HG03469 (cell line): ENCODE measurements at regions not wholly inside any gene's neighbourhood (a gene's known extent, or its start where the extent isn't known, plus 50 kb on each side); places are given as distances from the start of the nearest gene placed in this dataset.

Experiments
- ATAC-seq: cut with Tn5 transposase; IDR thresholded peaks from one replicate; pipeline ENCODE4 v1.9.1; 2021; ENCODE audit warnings: mild to moderate bottlenecking, moderate library complexity, moderate number of reproducible peaks; ENCODE audit not compliant: unreplicated experiment

DNA sequence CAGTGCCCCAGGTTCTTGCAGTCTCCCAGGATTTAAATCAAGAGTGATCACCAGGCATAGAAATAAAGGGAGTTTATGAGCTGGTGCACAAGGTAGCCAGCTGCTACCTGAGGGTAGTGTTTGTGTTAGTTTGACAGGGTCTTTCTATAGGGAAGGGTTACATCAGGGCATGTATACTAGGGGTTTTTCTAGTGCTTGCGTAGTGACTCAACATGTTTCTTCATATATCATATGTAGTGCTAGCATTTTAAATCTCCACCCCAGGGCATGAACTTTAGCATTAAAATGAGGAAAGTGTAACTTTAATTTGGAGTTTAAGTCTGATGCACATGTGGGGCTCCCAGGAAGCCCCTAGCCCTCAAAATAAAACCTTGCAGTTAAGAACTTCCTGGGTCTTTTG, 86.5 kb upstream of the TNR start:
- no peak for ATAC-seq

GRCh38 chr1:175826705-175827104, 83.3 kb upstream of the TNR start:
- peak; percentile 67 for ATAC-seq

GRCh38 chr1:175824079-175824478, 80.7 kb upstream of the TNR start:
- ATAC-seq: no peak

- no peak for ATAC-seq
These were observed 80.0 kb upstream of the TNR start for GRCh38 chr1:175823406-175823805.

DNA sequence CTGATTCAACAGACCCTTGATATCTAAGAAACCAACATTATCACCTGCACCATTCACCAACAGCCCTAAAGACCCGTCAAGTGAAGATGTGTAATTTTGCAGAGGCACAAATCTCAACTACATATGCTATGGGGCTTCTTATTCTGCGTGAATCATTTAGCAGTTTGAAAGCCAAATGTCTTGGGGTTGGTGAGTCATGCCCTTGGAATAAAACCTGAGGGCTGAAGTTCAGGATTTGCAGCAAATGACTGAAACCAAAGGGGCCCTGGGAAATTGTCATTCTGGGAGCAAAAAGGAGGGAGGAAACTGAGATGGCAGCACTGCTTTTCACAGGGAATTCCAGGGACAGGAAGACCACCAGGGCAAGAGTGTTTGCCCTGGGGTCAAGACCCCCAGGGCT, 79.2 kb upstream of the TNR start:
- ATAC-seq: no peak

DNA sequence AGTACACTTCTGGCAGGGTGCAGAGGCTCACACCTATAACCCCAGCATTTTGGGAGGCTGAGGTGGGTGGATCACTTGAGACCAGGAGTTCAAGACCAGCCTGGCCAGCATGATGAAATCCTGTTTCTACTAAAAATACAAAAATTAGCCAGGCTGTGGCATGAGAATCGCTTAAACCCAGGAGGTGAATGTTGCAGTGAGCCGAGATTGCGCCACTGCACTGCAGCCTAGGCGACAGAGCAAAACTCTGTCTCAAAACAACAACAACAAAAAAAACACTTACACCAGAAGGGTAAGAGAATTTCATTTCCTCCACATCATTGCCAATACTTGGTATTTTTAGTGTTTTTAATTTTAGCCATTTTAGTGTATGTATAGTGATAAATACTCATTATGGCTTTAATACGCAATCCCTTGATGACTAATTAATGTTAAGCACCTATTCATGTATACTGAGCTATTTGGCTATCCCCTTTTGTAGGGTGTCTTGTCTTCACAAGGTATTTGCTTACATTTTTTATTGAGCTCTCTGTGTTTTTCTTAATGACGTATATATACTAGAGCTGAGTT, 77.1 kb upstream of the TNR start:
- no peak for ATAC-seq

GRCh38 chr1:175818929-175819328, 75.5 kb upstream of the TNR start:
- ATAC-seq: no peak

GRCh38 chr1:175817445-175817844, 74.0 kb upstream of the TNR start:
- ATAC-seq: no peak

DNA sequence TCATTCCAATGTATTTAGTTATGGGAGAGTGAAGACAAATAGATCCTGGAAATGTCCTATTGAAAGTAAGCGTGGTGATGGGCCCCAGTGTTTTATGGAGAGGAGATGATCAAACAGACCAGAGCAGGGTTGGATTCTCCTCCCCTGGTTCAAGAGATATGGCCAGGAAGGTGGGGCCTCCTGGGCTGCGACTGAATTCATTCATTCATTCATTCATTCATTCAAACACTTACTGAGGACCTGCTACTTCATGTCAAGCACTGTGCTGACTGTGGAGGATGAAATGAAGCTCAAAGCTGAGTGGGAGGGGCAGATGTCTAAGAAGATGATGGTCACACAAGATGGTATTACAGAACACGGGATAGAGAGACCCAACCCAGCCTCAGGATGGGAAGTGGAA, 71.5 kb upstream of the TNR start:
- no peak for ATAC-seq

DNA sequence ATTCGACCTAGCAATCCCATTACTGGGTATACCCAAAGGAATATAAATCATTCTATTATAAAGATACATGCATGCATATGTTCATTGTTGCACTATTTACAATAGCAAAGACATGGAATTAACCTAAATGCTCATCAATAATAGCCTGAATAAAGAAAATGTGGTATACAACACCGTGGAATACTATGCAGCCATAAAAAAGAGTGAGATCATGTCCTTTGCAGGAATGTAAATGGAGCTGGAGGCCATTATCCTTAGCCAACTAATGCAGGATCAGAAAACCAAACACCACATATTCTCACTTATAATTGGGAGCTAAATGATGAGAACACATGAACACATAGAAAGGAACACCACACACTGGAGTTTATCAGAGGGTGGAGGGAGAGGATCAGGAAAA, 69.5 kb upstream of the TNR start:
- no peak for ATAC-seq

DNA sequence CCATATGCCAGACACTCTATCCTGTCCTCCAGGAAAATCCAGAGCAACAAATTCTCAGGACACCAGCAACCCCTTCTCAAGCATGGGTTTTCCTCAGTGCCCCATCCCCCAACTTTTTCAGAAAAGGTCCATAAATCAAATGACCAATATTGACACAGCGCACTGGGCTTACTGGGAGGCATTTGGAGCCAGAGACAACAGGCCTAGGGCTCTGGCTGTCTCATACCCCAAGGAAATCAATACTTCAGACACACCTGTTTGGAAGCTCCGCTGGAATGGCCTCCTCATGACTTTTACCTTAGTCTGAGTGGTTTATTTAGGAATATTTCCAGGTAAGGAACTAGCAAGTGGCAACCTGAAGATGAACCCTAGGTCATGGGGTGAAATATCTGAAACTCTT, 66.9 kb upstream of the TNR start:
- ATAC-seq: no peak

GRCh38 chr1:175808999-175809398, 65.6 kb upstream of the TNR start:
- no peak for ATAC-seq

- ATAC-seq: no peak
These were observed 65.2 kb upstream of the TNR start for GRCh38 chr1:175808573-175808972.

DNA sequence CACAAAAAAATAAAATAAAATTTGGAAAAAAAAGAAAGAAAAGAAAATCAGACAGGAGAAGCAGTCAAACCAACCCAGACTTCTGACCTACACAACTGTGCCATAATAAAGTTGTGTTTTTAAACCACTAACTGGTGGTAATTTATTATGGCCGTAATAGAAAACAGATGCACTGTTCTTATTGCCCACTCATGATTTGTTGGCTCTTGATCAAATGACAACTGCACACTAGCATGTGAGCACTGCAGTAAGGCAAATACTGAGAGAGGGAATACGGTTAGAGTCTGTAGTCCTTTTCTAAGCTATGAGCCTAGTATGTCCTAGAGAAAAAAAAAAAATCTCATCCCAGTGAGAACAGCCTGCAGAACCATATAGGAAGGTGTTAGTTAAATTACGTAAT, 61.2 kb upstream of the TNR start:
- no peak for ATAC-seq

DNA sequence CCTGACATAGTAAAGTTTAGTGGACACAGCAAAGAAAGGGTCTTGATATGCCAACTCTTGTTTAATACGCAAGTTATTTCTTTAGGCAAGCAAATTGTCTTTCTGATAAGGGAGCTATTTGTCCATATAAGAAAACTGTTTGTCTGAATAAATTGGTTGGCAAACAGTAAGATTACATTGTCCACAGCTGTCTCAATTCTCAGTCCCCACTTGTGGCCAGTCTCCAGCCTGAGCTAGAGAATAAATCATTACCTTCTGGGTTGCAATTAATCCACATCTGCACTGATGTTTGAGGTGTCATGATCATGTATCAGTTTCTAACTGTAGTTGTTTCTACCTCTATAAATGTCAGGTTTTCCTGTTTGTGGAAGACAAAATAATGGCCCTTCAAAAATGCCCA, 60.0 kb upstream of the TNR start:
- no peak for ATAC-seq

DNA sequence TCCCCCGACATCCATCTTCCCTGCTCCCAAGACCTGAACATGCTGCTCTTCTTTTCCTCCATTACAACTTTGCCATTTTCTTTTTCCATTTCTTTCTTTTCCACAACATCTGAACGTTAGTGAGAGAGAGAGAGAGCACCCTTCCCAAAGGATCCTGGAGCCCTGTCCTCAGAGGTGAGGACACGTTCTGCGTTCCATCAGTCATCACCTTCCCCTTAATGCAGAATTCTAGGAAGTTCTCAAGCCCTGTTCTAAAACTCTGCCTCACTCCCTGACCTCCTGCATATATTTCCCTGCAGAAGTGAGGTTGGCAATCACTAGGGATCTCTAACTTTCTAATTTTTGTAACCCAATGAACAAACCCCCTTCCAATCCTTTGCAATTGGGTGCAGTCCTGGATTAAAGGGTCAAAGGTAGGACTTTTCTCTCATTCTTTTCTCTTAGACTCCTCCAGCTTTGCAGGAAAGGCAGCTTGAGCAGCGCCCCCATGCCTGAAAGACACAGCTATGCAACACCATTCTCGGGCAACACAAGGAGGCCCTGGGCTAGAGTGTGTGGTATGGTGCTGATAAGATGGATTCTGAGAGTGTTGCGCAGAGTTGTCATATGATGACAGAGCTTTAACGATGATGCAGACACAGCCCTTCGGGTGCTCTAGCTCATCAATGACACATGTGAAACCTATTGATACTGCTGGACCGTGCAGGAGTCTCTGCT, 59.2 kb upstream of the TNR start:
- no peak for ATAC-seq

GRCh38 chr1:175801979-175802378, 58.6 kb upstream of the TNR start:
- no peak for ATAC-seq

DNA sequence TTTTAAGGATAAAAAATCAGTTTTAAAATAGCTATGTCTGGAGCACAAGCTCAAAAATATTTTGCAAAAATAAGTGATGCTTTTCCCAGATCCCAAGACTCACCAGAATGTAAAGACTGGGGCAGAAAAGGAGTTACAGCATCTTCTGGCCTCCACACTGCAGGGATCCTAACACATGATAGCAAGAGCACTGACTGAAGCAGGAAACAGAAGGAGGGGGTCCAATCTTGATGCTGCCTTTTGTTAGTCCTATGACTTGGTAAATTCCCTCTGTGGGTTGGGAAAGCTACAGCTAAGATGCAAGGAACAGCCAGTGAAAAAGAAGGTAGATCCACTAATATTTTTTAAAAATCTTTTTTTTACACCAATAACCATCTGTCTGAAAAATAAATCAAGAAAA, 54.2 kb upstream of the TNR start:
- ATAC-seq: no peak

GRCh38 chr1:175794586-175794985, 51.2 kb upstream of the TNR start:
- ATAC-seq: no peak

DNA sequence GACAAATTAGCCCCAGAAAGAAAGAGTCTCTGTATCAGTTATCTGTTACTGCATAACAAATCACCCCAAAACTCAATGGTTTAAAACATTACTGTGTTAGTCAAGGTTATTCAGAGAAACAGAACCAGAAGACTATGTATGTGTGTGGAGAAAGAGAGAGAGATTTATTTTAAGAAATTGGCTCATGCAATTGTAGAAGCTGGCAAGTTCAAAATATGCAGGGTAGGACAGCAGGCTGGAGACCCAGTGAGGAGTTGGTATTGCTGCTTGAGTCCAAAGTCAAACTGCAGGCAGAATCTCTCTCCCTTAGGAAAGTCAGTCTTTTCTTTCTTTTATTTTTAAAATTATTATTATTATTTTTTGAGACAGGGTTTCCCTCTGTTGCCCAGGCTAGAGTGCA, 50.2 kb upstream of the TNR start:
- ATAC-seq: no peak
